Hematopoietic multipotent progenitor cell treated with erythropoietin and hydrocortisone succinate and interleukin-3 and kit ligand, for 6 days (in vitro differentiated cells): ENCODE measurements at regions not wholly inside any gene's neighbourhood (a gene's known extent, or its start where the extent isn't known, plus 50 kb on each side); places are given as distances from the start of the nearest gene placed in this dataset.
A peak's percentile ranks its signal among the peaks of the same experiment; 100 is the strongest.
"Not testable (repeated sequence)": the region's sequence is repeated elsewhere in the genome, so short reads cannot be mapped to it uniquely, and the experiment has no call there.

ENCODE experiments used
- DNase-seq: peaks from one replicate; pipeline ENCODE4 v3.0.0-alpha.2; 2015

DNA sequence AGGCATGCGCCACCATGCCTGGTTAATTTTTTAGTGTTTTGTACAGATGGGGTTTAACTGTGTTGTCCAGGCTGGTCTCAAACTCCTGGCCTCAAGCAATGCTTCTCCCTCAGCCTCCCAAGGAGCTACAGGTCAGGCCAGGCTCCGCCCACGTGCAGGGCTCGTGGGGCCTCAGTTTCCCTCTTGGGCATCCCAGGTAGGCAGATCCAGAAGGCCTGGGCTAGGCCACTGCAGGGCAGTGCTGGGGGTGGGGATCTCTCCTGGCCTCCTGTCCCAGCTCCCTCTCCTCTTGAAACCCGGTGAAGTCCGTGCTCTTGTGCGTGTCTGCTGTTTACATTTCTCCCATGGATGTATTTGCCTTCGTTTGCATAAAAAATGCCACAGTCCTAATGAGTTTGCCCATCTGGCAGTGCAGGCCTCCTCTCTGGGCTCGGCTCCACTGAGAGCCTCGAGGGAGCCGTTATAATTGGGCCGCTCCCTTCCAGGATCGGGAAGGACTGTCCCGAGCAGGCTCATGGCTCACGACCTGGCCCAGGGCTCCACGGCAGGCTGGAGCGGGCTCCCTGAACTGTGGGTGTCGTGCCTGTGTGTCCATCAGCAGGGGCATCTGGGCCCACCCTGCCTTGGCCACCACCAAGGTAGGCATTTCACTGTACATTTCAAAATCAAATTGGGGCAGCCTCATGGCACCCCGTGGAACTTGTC lies 52.6 kb upstream of the RUFY1 start:
- DNase-seq: no peak

DNA sequence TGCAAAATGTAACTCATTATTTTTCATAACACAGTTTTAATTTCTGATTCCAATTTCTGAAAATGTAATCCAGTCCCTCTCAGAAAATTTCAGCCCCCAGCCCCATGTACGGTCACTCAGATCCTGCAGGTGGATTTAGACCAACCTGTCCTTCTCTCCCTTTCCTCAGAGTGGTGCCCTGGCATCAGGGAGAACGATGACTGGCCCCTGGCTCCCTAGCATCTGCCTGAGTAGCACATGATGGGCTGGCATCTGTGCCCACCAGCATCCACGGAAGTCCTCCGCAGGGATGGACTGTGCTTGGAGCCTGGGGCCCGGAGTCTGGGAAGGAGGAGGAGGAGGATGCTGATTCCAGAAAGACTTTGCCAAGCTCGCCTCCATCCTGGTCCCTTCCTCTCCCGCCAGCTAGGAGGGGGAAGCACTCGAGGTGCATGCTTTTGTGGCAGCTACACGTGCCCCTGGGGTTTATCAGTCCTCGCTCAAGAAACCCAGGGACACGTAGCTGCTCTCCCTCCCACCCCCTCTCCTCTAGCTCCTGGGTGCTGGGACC lies 54.4 kb upstream of the RUFY1 start:
- no peak for DNase-seq

DNA sequence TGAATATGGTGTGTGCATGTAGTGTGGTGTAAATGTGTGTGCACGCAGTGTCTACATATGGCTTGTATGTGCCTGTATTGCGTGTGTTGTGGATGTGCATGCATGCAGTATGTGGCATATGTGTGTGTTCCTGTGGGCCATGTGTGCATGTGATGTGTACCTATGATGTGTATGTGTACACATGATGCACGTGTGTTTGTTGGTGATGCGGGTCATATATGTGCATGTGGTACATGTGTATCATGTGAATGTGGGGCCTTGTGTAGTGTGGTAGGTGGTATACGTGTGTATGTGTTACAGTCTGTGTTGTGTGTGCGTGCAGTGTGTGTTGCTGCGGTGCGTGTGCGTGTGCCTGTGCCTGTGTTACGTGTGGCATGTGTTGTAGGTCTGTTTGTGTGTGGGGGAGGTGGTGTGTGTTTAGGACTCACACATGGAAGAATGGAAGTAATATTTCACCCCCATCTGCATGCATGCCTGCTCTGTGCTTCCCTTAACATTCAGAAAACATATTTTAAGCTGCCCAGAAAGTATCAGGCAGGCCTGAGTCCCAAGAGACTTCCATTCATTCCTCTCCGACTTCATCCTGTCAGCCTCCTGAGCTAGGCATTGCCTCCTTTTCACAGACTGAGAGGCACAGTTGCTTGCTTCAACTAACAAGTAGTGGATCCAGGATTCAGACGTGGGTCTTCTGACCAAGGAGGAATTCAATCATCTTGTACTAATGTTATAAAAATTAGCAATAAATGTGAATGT lies 55.4 kb upstream of the RUFY1 start:
- DNase-seq: no peak

DNA sequence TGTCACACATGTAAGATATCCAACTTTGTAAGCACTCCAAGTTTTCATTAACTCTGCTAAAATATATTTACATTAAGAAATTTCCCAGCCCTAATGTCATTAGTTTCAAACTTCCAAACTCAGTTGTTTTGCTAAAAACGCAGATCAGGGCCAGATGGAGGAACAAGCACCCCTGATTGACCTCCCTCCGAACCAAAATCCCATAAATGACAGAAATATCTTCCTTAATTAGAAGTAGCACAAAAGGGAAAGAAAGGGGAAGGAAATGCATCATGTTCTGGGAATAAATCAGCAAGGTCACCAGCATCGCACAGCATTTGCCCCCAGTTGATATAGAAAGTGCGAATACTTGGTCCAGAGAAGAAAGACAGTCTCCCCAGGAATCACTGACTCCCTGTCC lies 61.4 kb upstream of the RUFY1 start:
- DNase-seq: no peak

DNA sequence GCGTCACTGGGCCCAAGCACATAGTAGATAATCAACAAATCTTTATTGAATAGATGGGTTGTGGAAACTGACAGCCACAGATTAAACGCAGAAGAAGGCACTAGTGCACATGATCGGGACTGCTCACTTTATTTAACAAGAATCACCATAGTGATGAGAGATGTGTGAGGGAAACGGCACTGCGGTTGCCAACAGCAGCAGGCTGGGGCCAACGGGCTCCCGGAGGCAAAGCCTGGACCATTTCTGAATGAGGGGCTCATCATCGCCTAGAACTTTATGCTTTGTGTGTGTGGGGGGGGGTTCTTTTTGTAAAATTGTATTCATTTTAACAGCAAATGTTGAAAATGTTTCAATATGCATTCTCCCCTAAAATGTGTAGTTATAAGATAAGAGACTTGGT lies 61.9 kb upstream of the RUFY1 start:
- DNase-seq: no peak

DNA sequence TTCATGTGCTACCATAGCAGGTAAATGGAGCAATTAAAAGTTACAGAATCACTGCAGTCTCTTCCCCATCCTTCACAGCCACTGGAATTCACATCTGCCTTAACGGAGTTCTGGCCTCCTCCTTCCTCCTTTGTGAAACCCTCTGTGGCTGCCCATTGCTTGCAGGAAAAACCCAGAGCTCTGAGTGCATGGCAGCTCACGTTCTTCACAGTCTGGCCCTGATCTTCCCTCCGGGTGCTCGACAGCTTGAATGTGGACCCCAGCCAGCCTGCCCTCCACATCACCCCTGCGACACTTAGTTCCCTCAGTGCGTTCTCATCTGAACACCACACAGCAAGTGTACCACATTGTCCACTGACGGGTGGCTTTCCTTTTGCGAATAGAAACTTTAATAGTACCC lies 63.2 kb upstream of the RUFY1 start:
- DNase-seq: no peak

DNA sequence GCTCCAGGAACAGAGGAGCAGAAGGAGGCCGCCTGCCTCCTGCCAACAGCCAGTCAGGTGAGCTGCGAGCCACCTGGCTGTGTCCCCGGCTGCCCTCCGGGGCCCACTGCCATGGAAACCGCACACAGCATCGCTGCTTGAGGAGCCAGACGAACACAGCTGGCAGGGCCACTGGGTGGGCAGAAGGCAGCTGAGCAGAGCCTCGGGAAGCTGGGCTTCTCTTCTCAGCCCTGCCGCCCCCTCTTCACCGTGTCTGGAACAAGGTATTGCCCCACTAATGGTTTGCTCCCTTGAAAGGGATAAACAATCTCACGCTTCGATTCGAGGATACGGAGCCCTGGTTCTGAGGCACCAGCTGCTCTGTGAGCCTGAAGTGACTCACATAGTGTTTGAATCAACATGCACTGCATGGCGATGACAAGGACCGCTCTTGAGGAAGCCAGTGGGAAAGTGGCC lies 63.7 kb upstream of the RUFY1 start:
- no peak for DNase-seq

DNA sequence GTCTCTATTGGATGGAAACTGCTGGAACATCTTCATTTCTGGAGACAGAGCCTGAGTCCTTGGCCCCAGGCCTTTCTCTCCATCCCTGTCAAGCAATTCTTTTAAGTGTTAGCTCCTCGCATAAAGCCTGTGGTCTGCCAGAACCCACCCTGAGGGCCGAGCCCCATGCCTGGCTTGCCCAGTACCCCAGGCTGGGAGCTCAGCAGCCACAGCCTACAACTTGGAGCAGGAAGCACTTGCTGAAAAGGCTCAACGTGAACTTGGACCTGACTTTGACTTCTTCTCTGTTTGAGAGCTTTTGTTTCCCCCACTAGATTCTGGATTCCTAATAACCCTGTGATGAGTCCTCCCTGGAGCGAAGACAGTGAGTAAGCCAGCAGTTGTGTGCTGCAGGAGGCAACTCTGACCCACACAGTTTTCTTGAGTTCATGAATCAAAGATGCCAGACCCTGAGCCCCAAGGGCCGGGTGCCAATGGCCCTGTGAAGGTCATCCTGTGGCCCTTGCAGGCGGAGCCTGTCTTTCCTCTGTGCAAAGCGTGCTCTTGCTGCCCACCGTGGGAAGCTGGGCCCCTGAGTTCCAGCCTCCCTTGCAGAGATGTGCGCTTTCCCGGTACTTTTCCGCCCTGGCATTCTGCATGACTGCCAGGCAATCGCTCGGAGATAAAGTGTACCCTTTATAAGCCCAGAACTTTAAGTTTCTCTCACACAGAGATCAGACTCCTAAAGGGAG lies 64.3 kb upstream of the RUFY1 start:
- DNase-seq: no peak

DNA sequence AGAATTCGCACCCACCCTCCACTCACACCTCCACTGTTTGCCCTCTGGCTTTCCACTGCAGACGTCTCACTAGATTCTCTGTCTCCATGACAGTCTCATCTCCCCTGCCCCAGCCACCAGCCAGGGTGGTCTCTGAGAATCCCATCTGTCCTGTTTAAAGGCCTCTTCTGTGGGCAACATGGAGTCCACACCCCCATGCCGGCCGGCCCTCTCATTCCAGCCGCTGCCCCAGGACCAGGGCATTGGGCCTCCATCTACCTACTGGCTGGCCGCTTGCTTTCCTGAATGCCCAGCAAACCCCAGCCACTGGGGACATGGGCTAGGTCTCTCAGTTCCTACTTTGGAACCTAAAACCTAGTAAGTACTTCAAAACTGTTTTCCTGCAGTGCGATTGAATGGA lies 65.6 kb upstream of the RUFY1 start:
- DNase-seq: no peak

DNA sequence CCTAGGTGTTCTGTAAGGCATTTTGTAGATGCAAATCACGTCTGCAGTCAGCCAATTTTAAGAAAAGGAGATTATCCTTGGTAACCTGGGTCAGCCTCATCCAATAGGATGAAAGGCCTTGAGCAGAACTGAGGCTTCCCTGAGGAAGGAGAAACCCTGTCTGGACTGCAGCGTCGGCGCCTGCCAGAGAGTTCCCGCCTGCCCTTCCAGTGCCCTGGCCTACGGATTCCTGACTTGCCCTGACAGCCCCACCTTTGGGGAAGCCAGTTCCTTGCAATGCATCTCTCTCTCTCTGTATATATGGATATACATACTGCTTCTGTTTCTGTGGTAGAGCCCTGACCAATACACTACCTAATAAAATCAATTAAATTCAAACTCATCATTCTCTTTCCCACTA lies 66.2 kb upstream of the RUFY1 start:
- DNase-seq: no peak

DNA sequence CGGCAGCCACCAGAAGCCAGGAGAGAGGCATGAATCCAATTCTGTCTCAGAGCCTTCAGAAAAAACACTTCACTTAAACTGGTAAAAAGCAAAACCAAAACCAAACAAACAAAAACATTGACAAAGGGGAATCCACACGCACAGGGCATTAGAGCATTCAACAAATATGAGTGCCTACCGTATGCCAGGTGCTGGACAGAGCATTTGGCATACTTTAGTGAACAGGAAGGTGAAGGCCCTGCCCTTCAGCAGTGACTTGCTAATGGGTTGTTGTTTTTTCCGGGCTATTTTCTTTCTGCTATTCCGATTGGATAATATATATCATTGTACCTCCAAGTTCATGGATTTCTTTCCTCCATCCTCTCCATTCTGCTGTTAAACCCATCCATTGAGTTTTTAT lies 71.7 kb upstream of the RUFY1 start:
- DNase-seq: no peak

DNA sequence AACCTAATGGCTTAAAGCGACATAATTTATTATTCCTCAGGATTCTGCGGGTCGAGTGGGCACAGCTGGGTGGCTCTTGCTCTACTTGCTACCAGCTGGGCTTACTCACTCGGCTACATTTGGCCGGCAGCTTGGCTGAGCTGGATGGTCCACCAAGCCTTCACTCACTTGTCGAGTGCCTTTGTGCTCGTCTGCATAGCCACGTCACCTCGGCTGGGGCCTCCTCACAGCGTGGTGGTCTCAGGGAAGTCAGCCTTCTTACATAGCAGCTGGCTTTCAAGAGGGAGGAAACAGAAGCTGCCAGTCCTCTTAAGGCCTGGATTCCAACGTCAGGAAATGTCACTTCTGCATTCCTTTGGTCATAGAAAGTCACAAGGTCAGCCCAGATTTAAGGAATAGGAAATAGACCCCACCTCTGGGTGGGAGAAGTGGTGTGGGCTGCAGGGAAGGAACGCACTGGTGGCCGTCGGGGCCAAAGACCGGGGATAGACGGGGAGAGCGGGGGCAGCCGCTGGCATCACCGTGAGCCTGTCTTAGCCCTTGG lies 75.1 kb upstream of the RUFY1 start:
- no peak for DNase-seq

DNA sequence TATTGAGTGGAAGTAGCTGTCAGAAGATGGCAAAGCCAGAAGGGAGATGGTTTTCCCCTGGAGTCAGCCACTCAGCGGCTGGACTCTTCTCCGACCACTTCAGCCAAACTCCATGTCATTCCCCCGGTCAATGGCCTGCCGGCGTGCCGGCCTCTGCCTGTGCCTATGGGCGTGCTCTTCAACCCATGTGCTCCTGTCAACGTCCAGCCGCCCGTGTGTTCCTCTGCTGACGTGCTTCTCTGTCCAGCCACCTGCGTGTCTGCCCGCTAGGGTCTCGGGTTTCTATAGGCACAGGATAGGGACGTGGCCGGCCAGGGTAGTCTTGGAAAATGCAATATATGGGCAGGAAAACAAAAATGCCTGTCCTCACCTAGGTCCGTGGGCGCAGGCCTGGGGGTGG lies 77.7 kb upstream of the RUFY1 start:
- DNase-seq: no peak

DNA sequence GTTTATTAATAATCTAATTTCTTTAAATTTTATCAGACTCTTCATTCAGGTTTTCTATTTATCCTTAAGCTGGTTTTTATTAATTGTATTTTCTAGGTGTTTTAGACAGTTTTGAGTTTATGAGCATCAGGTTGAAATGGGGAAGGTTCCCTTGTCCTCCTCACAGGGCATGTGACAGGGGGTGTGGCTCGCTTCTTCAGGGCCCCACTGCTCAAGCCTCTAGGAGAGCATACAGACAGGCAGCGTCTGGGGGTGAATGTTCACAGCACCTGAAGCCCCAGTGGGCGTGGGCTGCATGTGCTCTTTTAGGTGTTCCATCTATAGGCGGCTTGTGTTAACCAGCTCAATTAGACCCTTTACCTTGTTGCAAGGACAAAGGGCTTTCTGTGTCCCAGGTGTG lies 78.2 kb upstream of the RUFY1 start:
- DNase-seq: peak; percentile 29

DNA sequence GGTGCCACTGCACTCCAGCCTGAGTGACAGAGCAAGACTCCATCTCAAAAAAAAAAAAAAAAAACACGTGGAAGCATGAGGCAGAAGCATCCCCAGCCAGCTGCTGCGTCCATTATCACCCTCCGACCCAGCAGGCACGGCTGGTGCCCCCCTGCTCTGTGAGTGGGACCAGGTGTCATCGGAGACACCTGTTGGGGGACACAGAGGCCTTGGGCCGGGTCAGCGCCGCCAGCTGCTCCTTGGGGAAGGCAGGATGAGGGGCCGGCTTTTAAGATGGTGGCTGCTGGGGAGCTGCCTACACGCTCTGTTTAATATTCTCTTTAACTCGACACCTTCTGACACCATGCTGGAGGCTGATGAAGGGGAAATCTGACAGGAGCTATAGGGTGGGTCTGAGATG lies 80.2 kb upstream of the RUFY1 start:
- no peak for DNase-seq

DNA sequence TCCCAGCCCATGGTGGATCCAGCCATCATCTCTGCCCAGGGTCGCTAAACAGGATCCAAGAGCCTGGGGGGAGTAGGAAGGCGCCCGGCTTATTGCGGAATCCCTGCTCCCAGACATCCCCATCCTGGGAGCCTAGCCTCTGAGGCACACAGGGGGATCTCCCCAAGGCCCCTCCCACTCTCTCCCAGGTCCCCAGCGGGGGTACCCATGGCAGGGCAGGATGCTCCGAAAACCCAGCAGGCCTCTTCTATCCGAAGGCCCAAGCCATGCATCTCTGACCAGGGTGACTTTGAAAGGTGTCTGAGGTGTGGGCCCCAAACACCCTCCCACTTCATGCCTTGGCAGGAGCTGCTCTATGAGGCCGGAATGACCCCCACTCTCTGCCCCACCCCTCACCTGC lies 81.7 kb upstream of the RUFY1 start:
- DNase-seq: no peak

DNA sequence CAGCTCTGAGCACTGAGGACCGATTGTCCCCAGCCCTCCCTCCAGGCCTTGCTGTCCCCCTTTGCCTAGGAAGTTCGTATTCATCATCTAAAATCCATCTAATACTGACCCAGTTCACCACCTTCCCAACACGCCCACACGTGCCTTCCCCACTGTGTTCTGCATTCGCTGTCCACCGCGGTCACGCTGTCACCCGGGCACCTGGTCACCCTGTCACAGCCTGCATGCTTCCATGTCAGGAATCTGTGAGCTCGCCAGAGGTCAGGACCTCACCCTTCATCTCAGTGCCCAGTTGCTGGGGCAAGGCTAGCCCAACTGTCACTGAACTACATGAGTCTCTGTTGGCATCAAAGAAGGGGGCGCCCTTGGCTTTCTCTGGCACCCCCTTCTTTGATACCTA lies 82.9 kb upstream of the RUFY1 start:
- no peak for DNase-seq

DNA sequence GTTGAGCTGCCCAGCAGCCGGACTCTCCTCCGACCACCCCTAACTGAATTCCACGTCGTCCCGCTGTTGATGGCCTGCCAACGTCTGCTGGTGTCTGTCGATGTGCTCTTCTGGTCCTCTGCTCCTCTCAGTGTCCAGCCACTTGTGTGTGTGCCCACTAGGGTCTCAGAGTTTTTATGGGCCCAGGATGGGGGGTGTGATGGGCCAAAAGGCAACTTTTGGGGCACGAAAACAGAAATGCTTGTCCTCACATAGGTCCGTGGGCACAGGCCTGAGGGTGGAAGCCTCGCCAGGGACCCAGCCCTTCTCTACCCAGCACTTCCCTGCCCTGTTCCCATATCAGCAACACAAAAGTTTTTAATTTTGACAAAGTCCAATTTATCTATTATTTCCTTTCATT lies 85.7 kb upstream of the RUFY1 start:
- DNase-seq: no peak

DNA sequence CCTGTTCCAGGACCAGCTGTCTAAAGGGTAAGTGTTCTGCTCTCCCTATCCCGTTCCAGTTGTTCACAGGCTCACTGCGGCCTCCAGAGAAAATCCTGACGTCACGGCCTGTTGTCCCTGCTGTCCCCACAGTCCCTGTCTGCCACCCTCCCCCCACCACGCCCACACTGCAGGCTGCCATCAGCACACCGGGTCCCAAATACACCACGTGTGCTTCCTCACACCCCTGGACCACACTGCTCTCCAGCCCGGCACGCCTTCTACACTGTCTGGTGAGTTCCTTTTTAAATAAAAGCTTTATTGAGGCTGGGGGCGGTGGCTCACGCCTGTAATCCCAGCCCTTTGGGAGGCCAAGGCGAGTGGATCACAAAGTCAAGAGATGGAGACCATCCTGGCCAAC lies 88.3 kb upstream of the RUFY1 start:
- no peak for DNase-seq

DNA sequence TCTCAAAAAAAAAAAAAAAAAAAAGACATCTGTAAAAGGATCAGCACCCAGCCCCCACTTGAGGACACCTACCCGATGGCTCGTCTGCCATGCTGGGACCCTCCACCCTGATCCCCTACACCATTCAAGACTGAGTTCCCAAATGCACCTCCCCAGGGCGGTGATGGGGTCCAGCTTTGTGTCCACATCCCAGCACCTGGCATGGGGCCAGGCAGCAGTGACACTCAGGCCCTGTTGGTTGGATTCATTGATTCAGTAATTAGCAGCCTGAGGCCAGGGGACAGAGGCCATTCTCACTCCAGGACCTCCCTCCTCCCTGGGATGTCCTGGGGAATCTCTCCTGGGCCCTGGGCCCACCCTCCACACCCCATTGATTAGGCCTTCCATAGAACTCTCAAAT lies 88.8 kb upstream of the RUFY1 start:
- DNase-seq: no peak

DNA sequence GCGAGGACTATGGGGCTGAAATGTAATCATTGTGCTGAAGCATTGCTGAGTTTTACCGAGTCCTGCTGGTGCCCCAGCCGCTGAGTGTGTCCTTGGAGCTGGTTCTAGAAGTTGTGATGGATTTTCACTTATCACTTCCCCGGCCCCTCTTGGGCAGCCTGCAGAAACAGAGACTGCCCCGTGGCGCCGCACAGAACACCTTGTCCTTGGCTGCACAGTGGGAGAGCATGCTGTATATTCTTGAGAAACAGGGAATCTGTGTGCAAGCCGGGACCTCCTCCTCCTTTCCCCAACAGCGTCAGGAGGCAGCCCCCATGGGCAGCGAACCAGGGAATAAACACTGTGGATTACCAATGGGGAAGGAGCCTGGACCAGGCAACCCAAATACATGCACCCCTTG lies 90.6 kb upstream of the RUFY1 start:
- DNase-seq: no peak

DNA sequence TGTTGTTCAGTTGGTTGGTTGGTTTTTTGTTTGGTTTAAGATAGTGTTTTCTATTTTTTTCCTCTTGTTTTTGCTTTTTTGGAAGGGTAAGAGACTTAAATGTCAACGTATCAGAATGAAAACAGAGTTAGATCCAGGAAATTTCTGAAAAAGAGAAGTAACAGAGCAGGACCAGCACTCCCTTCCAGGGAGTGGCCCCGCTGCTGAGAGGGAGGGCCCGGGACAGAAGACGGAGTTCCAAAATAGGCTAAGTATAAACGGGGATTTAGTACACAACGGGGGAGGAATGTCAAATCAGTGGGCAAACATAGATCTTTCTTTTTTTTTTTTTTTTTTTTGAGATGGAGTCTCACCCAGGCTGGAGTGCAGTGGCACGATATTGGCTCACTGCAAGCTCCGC lies 92.7 kb upstream of the RUFY1 start:
- no peak for DNase-seq

DNA sequence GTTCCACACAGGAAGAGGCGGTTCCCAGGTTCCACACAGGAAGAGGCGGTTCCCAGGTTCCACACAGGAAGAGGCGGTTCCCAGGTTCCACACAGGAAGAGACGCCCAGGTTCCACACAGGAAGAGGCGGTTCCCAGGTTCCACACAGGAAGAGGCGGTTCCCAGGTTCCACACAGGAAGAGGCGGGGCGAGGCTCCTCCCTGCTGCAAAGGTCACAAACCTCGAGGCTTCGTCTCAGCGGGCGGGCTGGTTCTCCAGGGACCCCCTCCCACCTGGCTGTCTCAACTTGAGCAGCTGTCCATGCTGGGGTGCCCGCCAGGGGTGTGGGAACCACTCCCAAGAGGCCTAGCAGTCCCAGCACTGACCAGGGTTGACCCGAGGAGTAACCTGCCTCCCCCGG lies 94.3 kb upstream of the RUFY1 start:
- DNase-seq: not testable (repeated sequence)

DNA sequence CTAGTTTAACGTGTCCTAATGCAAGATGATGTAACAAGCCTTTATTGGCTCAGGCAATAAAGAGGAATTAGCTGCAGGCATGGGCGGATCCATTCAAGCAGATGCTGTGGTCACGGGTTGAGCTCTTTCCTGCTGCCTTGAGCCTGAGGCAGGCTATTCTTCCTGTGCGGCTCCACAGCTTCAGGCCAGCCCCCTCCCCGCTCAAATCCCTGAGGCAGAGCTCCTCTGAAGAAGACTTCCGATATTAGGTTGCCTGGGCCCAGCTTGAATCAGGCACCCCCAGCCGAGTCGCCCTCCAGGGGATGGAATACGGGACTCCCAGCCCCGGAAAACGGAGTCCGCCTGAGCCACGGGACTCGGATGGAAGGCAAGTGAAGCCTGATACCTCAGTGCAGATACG lies 95.0 kb upstream of the RUFY1 start:
- DNase-seq: no peak
